ENCODE measurements at regions not wholly inside any gene's neighbourhood (a gene's known extent, or its start where the extent isn't known, plus 50 kb on each side); places are given as distances from the start of the nearest gene placed in this dataset.

- H4K20me1 ChIP-seq (replicated peaks; ENCODE audit: control insufficient read depth, extremely low read depth, insufficient read depth, low read length), result no peaks in the 10 kb centered on the region
Measured at GRCh38 chr7:149562602-149563001, 65.0 kb upstream of the ZNF746 start.

DNA sequence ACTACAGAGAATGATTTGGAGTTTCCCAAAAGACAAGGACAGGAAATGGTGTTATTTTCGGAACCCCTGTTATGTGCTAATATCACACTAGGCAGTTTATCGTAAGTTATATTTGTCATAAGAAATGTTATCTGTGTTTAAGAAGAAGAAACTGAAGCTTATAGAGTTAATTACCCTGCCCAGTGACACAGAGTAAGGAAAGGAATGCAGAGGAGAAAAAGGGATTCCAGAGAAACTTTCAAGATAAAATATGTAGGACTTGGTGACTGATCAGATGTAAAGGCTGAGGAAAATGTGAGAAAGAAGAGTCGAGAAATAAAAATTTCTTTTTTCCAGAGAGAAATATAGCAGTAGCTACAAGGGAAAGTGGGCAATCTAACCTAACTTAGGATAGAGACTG is 63.5 kb upstream of the ZNF746 start:
- FAIRE-seq (no peak), DNase-seq (ENCODE audit: low read depth, low spot score) (no peak)
- no peaks in the 10 kb centered on the region for H4K20me1 ChIP-seq (replicated peaks; ENCODE audit: control insufficient read depth, extremely low read depth, insufficient read depth, low read length)
- dilution Hi-C loops (cut with MboI; ENCODE audit: extremely low pct_ligation_motif_present, low sequenced_read_pairs) (no loop called here), intact Hi-C loops (cut with micrococcal nuclease) (no loop called here)
- TF ChIP-seq MYC (IDR thresholded peaks at IDR 0.05; ENCODE audit: low read depth, low read length) (no peak), POLR2AphosphoS5 (IDR thresholded peaks at IDR 0.05; ENCODE audit: insufficient read depth, low read depth, low read length) (no peak), GATA2 (IDR thresholded peaks at IDR 0.05; ENCODE audit: insufficient read depth, insufficient read length, low read depth, low read length) (no peak), EZH2 (IDR thresholded peaks at IDR 0.05; ENCODE audit: borderline replicate concordance, low read depth, low read length, severe bottlenecking) (no peak), FOS (IDR thresholded peaks at IDR 0.05; ENCODE audit: borderline replicate concordance, insufficient read depth, low read length) (no peak), POLR2A (IDR thresholded peaks at IDR 0.05; ENCODE audit: low read depth, low read length) (no peak), JUN (IDR thresholded peaks at IDR 0.05; ENCODE audit: borderline replicate concordance, insufficient read depth, insufficient read length, low read depth) (no peak)
- TF ChIP-seq, protein P1, sequence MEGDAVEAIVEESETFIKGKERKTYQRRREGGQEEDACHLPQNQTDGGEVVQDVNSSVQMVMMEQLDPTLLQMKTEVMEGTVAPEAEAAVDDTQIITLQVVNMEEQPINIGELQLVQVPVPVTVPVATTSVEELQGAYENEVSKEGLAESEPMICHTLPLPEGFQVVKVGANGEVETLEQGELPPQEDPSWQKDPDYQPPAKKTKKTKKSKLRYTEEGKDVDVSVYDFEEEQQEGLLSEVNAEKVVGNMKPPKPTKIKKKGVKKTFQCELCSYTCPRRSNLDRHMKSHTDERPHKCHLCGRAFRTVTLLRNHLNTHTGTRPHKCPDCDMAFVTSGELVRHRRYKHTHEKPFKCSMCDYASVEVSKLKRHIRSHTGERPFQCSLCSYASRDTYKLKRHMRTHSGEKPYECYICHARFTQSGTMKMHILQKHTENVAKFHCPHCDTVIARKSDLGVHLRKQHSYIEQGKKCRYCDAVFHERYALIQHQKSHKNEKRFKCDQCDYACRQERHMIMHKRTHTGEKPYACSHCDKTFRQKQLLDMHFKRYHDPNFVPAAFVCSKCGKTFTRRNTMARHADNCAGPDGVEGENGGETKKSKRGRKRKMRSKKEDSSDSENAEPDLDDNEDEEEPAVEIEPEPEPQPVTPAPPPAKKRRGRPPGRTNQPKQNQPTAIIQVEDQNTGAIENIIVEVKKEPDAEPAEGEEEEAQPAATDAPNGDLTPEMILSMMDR (IDR thresholded peaks at IDR 0.05; ENCODE audit: extremely low read depth in 1 of 2, insufficient read depth in 1 of 2, low read depth in 1 of 2, low read length in 2 of 2), result no peak
- TF ChIP-seq, protein P2, sequence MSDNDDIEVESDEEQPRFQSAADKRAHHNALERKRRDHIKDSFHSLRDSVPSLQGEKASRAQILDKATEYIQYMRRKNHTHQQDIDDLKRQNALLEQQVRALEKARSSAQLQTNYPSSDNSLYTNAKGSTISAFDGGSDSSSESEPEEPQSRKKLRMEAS (IDR thresholded peaks at IDR 0.05; ENCODE audit: insufficient read depth, insufficient read length), result no peak
- BruUV-seq (replicated peaks), result no TSS peak
- H3K9me3 ChIP-seq (replicated peaks; ENCODE audit: control insufficient read depth, insufficient read depth, low read length), result no peaks in the 10 kb centered on the region
- CTCF ChIA-PET, result interaction anchor here (1.1 kb wide), 1 partner anchor 53 kb away, joined by 3 read pairs; no protein-coding TSS in a partner anchor
- H3K36me3 ChIP-seq (ENCODE audit: control insufficient read depth in 2 of 2, extremely low read depth in 1 of 2, insufficient read depth in 2 of 2, low read length in 2 of 2), result peaks cover 3 to 15% of the 10 kb centered on the region in 2 experiments
- no peak overlapping the region for H3K4me3 ChIP-seq (replicated peaks in 1 of 3; ENCODE audit: insufficient read depth in 1 of 3, low read depth in 1 of 3, low read length in 3 of 3)
- no peaks in the 10 kb centered on the region for H3K4me1 ChIP-seq (ENCODE audit: control insufficient read depth, extremely low read depth, insufficient read depth, low read length)
- H3K27ac ChIP-seq (ENCODE audit: insufficient read depth, low read depth, low read length), result no peak overlapping the region
- H3K9me1 ChIP-seq (replicated peaks; ENCODE audit: control insufficient read depth, extremely low read depth, insufficient read depth, low read length), result no peaks in the 10 kb centered on the region
- H3K27me3 ChIP-seq (ENCODE audit: control insufficient read depth in 2 of 2, insufficient read depth in 2 of 2, low read length in 2 of 2), result no peaks in the 10 kb centered on the region
- no peak overlapping the region for H3K4me2 ChIP-seq (ENCODE audit: insufficient read depth, low read length)
- no peak overlapping the region for H3K9ac ChIP-seq (replicated peaks; ENCODE audit: extremely low read depth, insufficient read depth, low read length)
- POLR2A ChIA-PET, result no interaction called here
- H3K79me2 ChIP-seq (ENCODE audit: control insufficient read depth, insufficient read depth, low read length), result peaks cover 3% of the 10 kb centered on the region
- no peak overlapping the region for H2AFZ ChIP-seq (ENCODE audit: low read depth, low read length)

More at GRCh38 chr7:149562602-149563001, 65.0 kb upstream of the ZNF746 start:
- POLR2A ChIA-PET, result no interaction called here
- dilution Hi-C loops (cut with MboI; ENCODE audit: extremely low pct_ligation_motif_present, low sequenced_read_pairs) (no loop called here), intact Hi-C loops (cut with micrococcal nuclease) (no loop called here)
- H3K4me3 ChIP-seq (replicated peaks in 1 of 3; ENCODE audit: insufficient read depth in 1 of 3, low read depth in 1 of 3, low read length in 3 of 3), result no peak overlapping the region
- H3K36me3 ChIP-seq (ENCODE audit: control insufficient read depth in 2 of 2, extremely low read depth in 1 of 2, insufficient read depth in 2 of 2, low read length in 2 of 2), result peaks cover 8 to 14% of the 10 kb centered on the region in 2 experiments
- no peaks in the 10 kb centered on the region for H3K4me1 ChIP-seq (ENCODE audit: control insufficient read depth, extremely low read depth, insufficient read depth, low read length)
- H3K9ac ChIP-seq (replicated peaks; ENCODE audit: extremely low read depth, insufficient read depth, low read length), result no peak overlapping the region
- H3K9me3 ChIP-seq (replicated peaks; ENCODE audit: control insufficient read depth, insufficient read depth, low read length), result no peaks in the 10 kb centered on the region
- TF ChIP-seq, protein P1 (IDR thresholded peaks at IDR 0.05; ENCODE audit: extremely low read depth in 1 of 2, insufficient read depth in 1 of 2, low read depth in 1 of 2, low read length in 2 of 2), result no peak
- TF ChIP-seq EZH2 (IDR thresholded peaks at IDR 0.05; ENCODE audit: borderline replicate concordance, low read depth, low read length, severe bottlenecking) (no peak), JUN (IDR thresholded peaks at IDR 0.05; ENCODE audit: borderline replicate concordance, insufficient read depth, insufficient read length, low read depth) (no peak), POLR2A (IDR thresholded peaks at IDR 0.05; ENCODE audit: low read depth, low read length) (no peak), GATA2 (IDR thresholded peaks at IDR 0.05; ENCODE audit: insufficient read depth, insufficient read length, low read depth, low read length) (no peak)
- H3K27ac ChIP-seq (ENCODE audit: insufficient read depth, low read depth, low read length), result no peak overlapping the region
- no peak overlapping the region for H3K4me2 ChIP-seq (ENCODE audit: insufficient read depth, low read length)
- DNase-seq (ENCODE audit: low read depth, low spot score), result no peak
- H3K79me2 ChIP-seq (ENCODE audit: control insufficient read depth, insufficient read depth, low read length), result peaks cover 3% of the 10 kb centered on the region
- no peak for FAIRE-seq
- no peaks in the 10 kb centered on the region for H3K9me1 ChIP-seq (replicated peaks; ENCODE audit: control insufficient read depth, extremely low read depth, insufficient read depth, low read length)
- no peaks in the 10 kb centered on the region for H3K27me3 ChIP-seq (ENCODE audit: control insufficient read depth in 2 of 2, insufficient read depth in 2 of 2, low read length in 2 of 2)
- no peak overlapping the region for H2AFZ ChIP-seq (ENCODE audit: low read depth, low read length)
- BruUV-seq (replicated peaks), result no TSS peak
- CTCF ChIA-PET, result no interaction called here
